Mesendoderm (in vitro differentiated cells): ENCODE measurements at regions not wholly inside any gene's neighbourhood (a gene's known extent, or its start where the extent isn't known, plus 50 kb on each side); places are given as distances from the start of the nearest gene placed in this dataset.
A peak's percentile ranks its signal among the peaks of the same experiment; 100 is the strongest.
"Not testable (repeated sequence)": the region's sequence is repeated elsewhere in the genome, so short reads cannot be mapped to it uniquely, and the experiment has no call there.

ENCODE experiments used
- DNase-seq: peaks from one replicate; pipeline ENCODE4 v3.0.0; 2013
- H2AK5ac ChIP-seq: 2 replicates; pipeline ENCODE4 v1.6.1; 2013; ENCODE audit warnings: low read length, inconsistent platforms
- H2BK120ac ChIP-seq: 2 replicates; pipeline ENCODE4 v1.6.1; 2013; ENCODE audit warnings: low read depth, mild to moderate bottlenecking, low read length, moderate library complexity, mixed read lengths
- H2BK15ac ChIP-seq: replicated peaks from 2 replicates; pipeline ENCODE4 v1.6.1; 2013; ENCODE audit warnings: low read depth, mild to moderate bottlenecking, moderate library complexity
- H2BK5ac ChIP-seq: 2 replicates; pipeline ENCODE4 v1.6.1; 2013; ENCODE audit warnings: low read length, inconsistent platforms
- H3K18ac ChIP-seq: 2 replicates; pipeline ENCODE4 v1.6.1; 2013; ENCODE audit warnings: mild to moderate bottlenecking, low read length, mixed read lengths
- H3K23ac ChIP-seq: one replicate; pipeline ENCODE4 v1.6.1; 2013; ENCODE audit warnings: low read length
- H3K27ac ChIP-seq: 2 replicates; pipeline ENCODE4 v1.5.1; 2013; ENCODE audit warnings: low read depth, mild to moderate bottlenecking, inconsistent platforms, low read length, moderate library complexity
- H3K27me3 ChIP-seq: 2 replicates; pipeline ENCODE4 v1.6.1; 2013; ENCODE audit warnings: low read length, control low read depth, mild to moderate bottlenecking, inconsistent platforms; ENCODE audit not compliant: insufficient read depth, poor library complexity
- H3K36me3 ChIP-seq: 2 replicates; pipeline ENCODE4 v1.6.1; 2013; ENCODE audit warnings: low read length, inconsistent platforms; ENCODE audit not compliant: control insufficient read depth, insufficient read depth
- H3K4ac ChIP-seq: one replicate; pipeline ENCODE4 v1.6.1; 2013; ENCODE audit warnings: low read depth, mild to moderate bottlenecking, low read length, moderate library complexity
- H3K4me1 ChIP-seq: 2 replicates; pipeline ENCODE4 v1.6.1; 2013; ENCODE audit warnings: low read depth, low read length, inconsistent platforms; ENCODE audit not compliant: control insufficient read depth
- H3K4me2 ChIP-seq: 2 replicates; pipeline ENCODE4 v1.6.1; 2013; ENCODE audit warnings: low read length
- H3K4me3 ChIP-seq: 2 replicates; pipeline ENCODE4 v1.5.1; 2013; ENCODE audit warnings: mild to moderate bottlenecking, low read length
- H3K56ac ChIP-seq: one replicate; pipeline ENCODE4 v1.6.1; 2013; ENCODE audit warnings: low read length
- H3K79me1 ChIP-seq: 2 replicates; pipeline ENCODE4 v1.6.1; 2013; ENCODE audit warnings: low read length, inconsistent platforms
- H3K79me2 ChIP-seq: 2 replicates; pipeline ENCODE4 v1.6.1; 2013; ENCODE audit warnings: mild to moderate bottlenecking, low read length; ENCODE audit not compliant: control insufficient read depth, insufficient read depth
- H3K9ac ChIP-seq: 2 replicates; pipeline ENCODE4 v1.6.1; 2013; ENCODE audit warnings: low read length, inconsistent platforms
- H4K5ac ChIP-seq: one replicate; pipeline ENCODE4 v1.6.1; 2013; ENCODE audit warnings: low read length
- H4K8ac ChIP-seq: one replicate; pipeline ENCODE4 v1.6.1; 2013; ENCODE audit warnings: low read depth, mild to moderate bottlenecking, control low read depth, low read length, moderate library complexity
- WGBS: extraction: QIAGEN DNeasy Blood & Tissue Kit; methylation state at CpG from one replicate; pipeline ENCODE4 v1.1.7; 2013; ENCODE audit warnings: low lambda C conversion rate, missing lambda C conversion rate; ENCODE audit not compliant: insufficient coverage; ENCODE audit errors: extremely low coverage; 5-methylcytosine and 5-hydroxymethylcytosine counted together

- H3K4me3 ChIP-seq: no peak overlapping the region
- peak; percentile 36 for DNase-seq
- H3K36me3 ChIP-seq: no peaks in the 10 kb centered on the region
- no peak overlapping the region for H3K4me2 ChIP-seq
- H3K9ac ChIP-seq: no peak overlapping the region
- H4K8ac ChIP-seq: no peak overlapping the region
- no peak overlapping the region for H3K18ac ChIP-seq
- H3K56ac ChIP-seq: no peak overlapping the region
- H3K4ac ChIP-seq: no peak overlapping the region
- H3K27ac ChIP-seq: no peak overlapping the region
- H3K4me1 ChIP-seq: no peaks in the 10 kb centered on the region
- no peak overlapping the region for H2BK15ac ChIP-seq
- no peak overlapping the region for H3K23ac ChIP-seq
- no peaks in the 10 kb centered on the region for H3K79me1 ChIP-seq
- H2BK120ac ChIP-seq: no peak overlapping the region
- H2AK5ac ChIP-seq: no peak overlapping the region
- H3K27me3 ChIP-seq: no peaks in the 10 kb centered on the region
- WGBS: 100% methylated on average over 1 of the region's 4 CpGs
- no peak overlapping the region for H2BK5ac ChIP-seq
- H4K5ac ChIP-seq: no peak overlapping the region
- H3K79me2 ChIP-seq: no peaks in the 10 kb centered on the region
Observed at GRCh38 chr10:105559333-105560097, 918.4 kb downstream of the SORCS3 start.

- not testable (repeated sequence) for H2BK5ac ChIP-seq, H3K36me3 ChIP-seq, H3K4me2 ChIP-seq, H3K9ac ChIP-seq, DNase-seq, H3K56ac ChIP-seq, H3K4me3 ChIP-seq, H3K79me2 ChIP-seq, H3K18ac ChIP-seq, H2AK5ac ChIP-seq, H3K27ac ChIP-seq, H2BK120ac ChIP-seq, H3K23ac ChIP-seq, H3K4me1 ChIP-seq, H4K5ac ChIP-seq, H3K4ac ChIP-seq, H4K8ac ChIP-seq, H3K27me3 ChIP-seq, H2BK15ac ChIP-seq, H3K79me1 ChIP-seq
- WGBS: no CpG with 5 or more reads among the region's 13 CpGs
Observed at GRCh38 chr10:105550453-105550852, 909.4 kb downstream of the SORCS3 start.

DNA sequence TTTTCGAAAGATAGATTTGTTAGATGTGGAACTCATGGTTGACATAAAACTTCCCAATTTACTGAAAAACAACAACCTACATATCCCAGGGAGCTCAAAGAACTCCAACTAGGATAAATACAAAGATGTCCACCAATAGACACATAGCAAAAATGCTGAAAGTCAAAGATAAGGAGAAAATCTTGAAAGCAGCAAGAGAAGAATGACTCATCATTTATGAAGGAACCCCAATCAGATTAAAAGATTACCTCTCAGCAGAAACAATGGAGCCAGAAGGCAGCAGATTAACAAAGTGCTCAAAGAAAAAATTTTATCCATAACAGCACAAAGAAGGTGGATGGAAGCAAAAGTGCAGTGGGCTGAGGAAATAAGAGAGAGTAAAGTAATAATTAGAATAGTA is 908.6 kb downstream of the SORCS3 start:
- no peak overlapping the region for H3K23ac ChIP-seq
- no peak overlapping the region for H3K56ac ChIP-seq
- no peak overlapping the region for H3K27ac ChIP-seq
- no peak overlapping the region for H2BK120ac ChIP-seq
- no peaks in the 10 kb centered on the region for H3K79me1 ChIP-seq
- no peak overlapping the region for H2BK5ac ChIP-seq
- no peak overlapping the region for H3K4me3 ChIP-seq
- no peak for DNase-seq
- H2AK5ac ChIP-seq: no peak overlapping the region
- H3K27me3 ChIP-seq: no peaks in the 10 kb centered on the region
- H3K4ac ChIP-seq: no peak overlapping the region
- H4K5ac ChIP-seq: no peak overlapping the region
- H3K4me1 ChIP-seq: no peaks in the 10 kb centered on the region
- no peak overlapping the region for H3K18ac ChIP-seq
- no peaks in the 10 kb centered on the region for H3K36me3 ChIP-seq
- no CpG with 5 or more reads among the region's 1 CpG for WGBS
- no peak overlapping the region for H2BK15ac ChIP-seq
- no peak overlapping the region for H3K9ac ChIP-seq
- no peaks in the 10 kb centered on the region for H3K79me2 ChIP-seq
- H4K8ac ChIP-seq: no peak overlapping the region
- H3K4me2 ChIP-seq: no peak overlapping the region

DNA sequence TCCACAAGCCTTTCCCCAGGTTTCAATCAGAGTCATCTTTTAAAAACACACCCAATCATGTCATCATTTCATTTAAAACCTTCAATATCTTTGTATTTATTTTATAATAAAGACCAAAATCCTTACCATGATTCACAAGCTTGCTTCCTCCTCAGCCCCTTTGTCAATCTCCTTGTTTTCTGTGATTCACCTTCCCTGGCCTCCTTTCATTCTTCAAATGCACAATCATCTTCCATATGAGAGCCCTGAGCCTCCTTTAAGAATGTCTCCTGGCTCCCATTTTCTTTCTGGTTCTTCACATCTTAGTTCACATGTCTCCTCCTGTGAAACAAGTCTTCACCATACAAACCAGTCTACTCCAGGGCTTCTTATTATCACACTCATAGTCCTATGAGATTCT is 904.0 kb downstream of the SORCS3 start:
- no peak overlapping the region for H3K9ac ChIP-seq
- H2BK15ac ChIP-seq: no peak overlapping the region
- H3K4me2 ChIP-seq: no peak overlapping the region
- H3K36me3 ChIP-seq: no peaks in the 10 kb centered on the region
- no peak overlapping the region for H2BK5ac ChIP-seq
- no peak overlapping the region for H3K27ac ChIP-seq
- H2BK120ac ChIP-seq: no peak overlapping the region
- no peaks in the 10 kb centered on the region for H3K79me2 ChIP-seq
- no peak overlapping the region for H4K8ac ChIP-seq
- H3K18ac ChIP-seq: no peak overlapping the region
- H3K4ac ChIP-seq: no peak overlapping the region
- no peak overlapping the region for H3K4me3 ChIP-seq
- H3K23ac ChIP-seq: no peak overlapping the region
- no peaks in the 10 kb centered on the region for H3K79me1 ChIP-seq
- no peak for DNase-seq
- H4K5ac ChIP-seq: no peak overlapping the region
- H2AK5ac ChIP-seq: no peak overlapping the region
- no peaks in the 10 kb centered on the region for H3K4me1 ChIP-seq
- H3K27me3 ChIP-seq: no peaks in the 10 kb centered on the region
- H3K56ac ChIP-seq: no peak overlapping the region

- Histone ChIP-seq H3K9ac (no peak overlapping the region), H4K5ac (no peak overlapping the region), H3K23ac (no peak overlapping the region), H3K27ac (no peak overlapping the region), H2BK120ac (no peak overlapping the region), H4K8ac (no peak overlapping the region), H2BK15ac (peak overlapping the region; percentile 36), H3K79me2 (no peaks in the 10 kb centered on the region), H3K56ac (no peak overlapping the region), H2BK5ac (no peak overlapping the region), H3K4me2 (no peak overlapping the region), H3K4me1 (peaks cover 2% of the 10 kb centered on the region), H3K79me1 (no peaks in the 10 kb centered on the region), H3K36me3 (no peaks in the 10 kb centered on the region), H2AK5ac (no peak overlapping the region), H3K18ac (no peak overlapping the region), H3K4ac (no peak overlapping the region), H3K4me3 (no peak overlapping the region), H3K27me3 (no peaks in the 10 kb centered on the region)
- no CpG with 5 or more reads among the region's 2 CpGs for WGBS
- DNase-seq: no peak
Observed at GRCh38 chr10:105540381-105540780, 899.3 kb downstream of the SORCS3 start.

- no peak overlapping the region for H2BK120ac ChIP-seq
- WGBS: no CpG with 5 or more reads among the region's 4 CpGs
- no peak overlapping the region for H4K5ac ChIP-seq
- no peak overlapping the region for H2AK5ac ChIP-seq
- no peak overlapping the region for H2BK5ac ChIP-seq
- no peak overlapping the region for H3K4me2 ChIP-seq
- no peak overlapping the region for H3K27ac ChIP-seq
- no peaks in the 10 kb centered on the region for H3K36me3 ChIP-seq
- no peak overlapping the region for H3K4ac ChIP-seq
- H2BK15ac ChIP-seq: no peak overlapping the region
- H3K79me1 ChIP-seq: no peaks in the 10 kb centered on the region
- no peaks in the 10 kb centered on the region for H3K79me2 ChIP-seq
- H3K18ac ChIP-seq: no peak overlapping the region
- H4K8ac ChIP-seq: no peak overlapping the region
- DNase-seq: peak; percentile 82
- no peak overlapping the region for H3K9ac ChIP-seq
- peaks cover 2% of the 10 kb centered on the region for H3K4me1 ChIP-seq
- no peak overlapping the region for H3K56ac ChIP-seq
- H3K27me3 ChIP-seq: no peaks in the 10 kb centered on the region
- H3K23ac ChIP-seq: no peak overlapping the region
- no peak overlapping the region for H3K4me3 ChIP-seq
Observed at GRCh38 chr10:105538874-105539273, 897.8 kb downstream of the SORCS3 start.
